Neural cell (in vitro differentiated cells): ENCODE measurements at regions not wholly inside any gene's neighbourhood (a gene's known extent, or its start where the extent isn't known, plus 50 kb on each side); places are given as distances from the start of the nearest gene placed in this dataset.
A peak's percentile ranks its signal among the peaks of the same experiment; 100 is the strongest.

Experiments used
- H2AFZ ChIP-seq: fragments of 200-600, 300-800 bp; sonication (generic), shearing (Covaris generic); 2 replicates; pipeline ENCODE4 v1.6.0; 2014; ENCODE audit warnings: low read depth, mild to moderate bottlenecking, antibody characterized with exemption, low read length, moderate library complexity
- H3F3A ChIP-seq: fragments of 200-600 bp; shearing (Covaris generic); 2 replicates; pipeline ENCODE4 v1.6.1; 2016; ENCODE audit warnings: mild to moderate bottlenecking, moderate library complexity, mixed read lengths, antibody characterized with exemption, low read length; ENCODE audit not compliant: insufficient read depth, poor library complexity, severe bottlenecking
- H3K27ac ChIP-seq: fragments of 200-600, 300-800 bp; sonication (generic), shearing (Covaris generic); 2 replicates; pipeline ENCODE4 v1.5.1; 2014; ENCODE audit warnings: mild to moderate bottlenecking, low read length, moderate library complexity
- H3K27me3 ChIP-seq: fragments of 300-800, 200-600 bp; sonication (generic), shearing (Covaris generic); 2 replicates; pipeline ENCODE4 v1.6.0; 2014; ENCODE audit warnings: mild to moderate bottlenecking, low read depth, low read length, moderate library complexity; ENCODE audit not compliant: insufficient read depth
- H3K36me3 ChIP-seq: fragments of 300-800, 200-600 bp; sonication (generic), shearing (Covaris generic); 2 replicates; pipeline ENCODE4 v1.5.1; 2014; ENCODE audit warnings: mild to moderate bottlenecking, antibody characterized with exemption, low read length, moderate library complexity; ENCODE audit not compliant: insufficient read depth
- H3K4me2 ChIP-seq: fragments of 300-800, 200-600 bp; sonication (generic), shearing (Covaris generic); 2 replicates; pipeline ENCODE4 v1.6.0; 2014; ENCODE audit warnings: mild to moderate bottlenecking, low read length
- H3K4me3 ChIP-seq: fragments of 300-800, 200-600 bp; sonication (generic), shearing (Covaris generic); 2 replicates; pipeline ENCODE4 v1.5.1; 2014; ENCODE audit warnings: mild to moderate bottlenecking, low read length, moderate library complexity
- H3K79me2 ChIP-seq: fragments of 200-600 bp; shearing (Covaris generic); replicated peaks from 2 replicates; pipeline ENCODE4 v1.6.0; 2014; ENCODE audit warnings: mild to moderate bottlenecking, low read length, moderate library complexity; ENCODE audit not compliant: insufficient read depth
- H3K9ac ChIP-seq: fragments of 300-800, 200-600 bp; sonication (generic), shearing (Covaris generic); 2 replicates; pipeline ENCODE4 v1.6.1; 2016; ENCODE audit warnings: mild to moderate bottlenecking, low read length, mixed read lengths
- H3K9me2 ChIP-seq: fragments of 200-600 bp; shearing (Covaris generic); 2 replicates; pipeline ENCODE4 v1.6.1; 2016; ENCODE audit warnings: mild to moderate bottlenecking, low read length, mixed read lengths; ENCODE audit not compliant: insufficient read depth
- H3K9me3 ChIP-seq: fragments of 200-600, 300-800 bp; sonication (generic), shearing (Covaris generic); 2 replicates; pipeline ENCODE4 v1.6.1; 2016; ENCODE audit warnings: mild to moderate bottlenecking, mixed run types, low read length, moderate library complexity, mixed read lengths
- H4K20me1 ChIP-seq: fragments of 200-600 bp; shearing (Covaris generic); 2 replicates; pipeline ENCODE4 v1.6.1; 2016; ENCODE audit warnings: mild to moderate bottlenecking, mixed run types; ENCODE audit not compliant: insufficient read depth
- CTCF ChIP-seq: fragments of 450-650 bp; IDR thresholded peaks from 2 replicates; pipeline ENCODE4 v1.5.1; 2014; ENCODE audit warnings: antibody characterized with exemption, mild to moderate bottlenecking, moderate library complexity; ENCODE audit not compliant: poor library complexity, severe bottlenecking
- EP300 ChIP-seq: fragments of 450-650 bp; conservative IDR thresholded peaks from 2 replicates; pipeline ENCODE4 v1.6.1; 2014; ENCODE audit warnings: antibody characterized with exemption, mild to moderate bottlenecking, moderate library complexity; ENCODE audit not compliant: poor library complexity, severe bottlenecking
- EZH2 ChIP-seq: fragments of 200-600, 300-800 bp; shearing (Covaris generic), sonication (generic); IDR thresholded peaks from 2 replicates; pipeline ENCODE4 v1.6.1; 2014; ENCODE audit warnings: antibody characterized with exemption, low read length, borderline replicate concordance, mild to moderate bottlenecking; ENCODE audit not compliant: insufficient read depth, poor library complexity, severe bottlenecking
- MXI1 ChIP-seq: fragments of 450-650 bp; conservative IDR thresholded peaks from 2 replicates; pipeline ENCODE4 v1.6.1; 2014; ENCODE audit warnings: antibody characterized with exemption, mild to moderate bottlenecking; ENCODE audit not compliant: poor library complexity, severe bottlenecking
- POLR2AphosphoS5 ChIP-seq: IDR thresholded peaks from 2 replicates; pipeline ENCODE4 v1.6.1; 2012
- RAD21 ChIP-seq: fragments of 450-650 bp; conservative IDR thresholded peaks from 2 replicates; pipeline ENCODE4 v1.6.1; 2014; ENCODE audit warnings: antibody characterized with exemption, mild to moderate bottlenecking, moderate library complexity
- REST ChIP-seq: IDR thresholded peaks from 2 replicates; pipeline ENCODE4 v1.6.1; 2012; ENCODE audit warnings: borderline replicate concordance
- SMC3 ChIP-seq: fragments of 450-650 bp; conservative IDR thresholded peaks from 2 replicates; pipeline ENCODE4 v1.6.1; 2014; ENCODE audit warnings: antibody characterized with exemption, mild to moderate bottlenecking, moderate library complexity; ENCODE audit not compliant: poor library complexity
- TAF1 ChIP-seq: IDR thresholded peaks from 2 replicates; pipeline ENCODE4 v1.6.1; 2012; ENCODE audit warnings: low read depth

GRCh38 chr7:68304536-68304935 is 1293.7 kb upstream of the AUTS2 start:
- Histone ChIP-seq H3K9me2 (no peaks in the 10 kb centered on the region), H3K9me3 (no peaks in the 10 kb centered on the region), H3K9ac (no peak overlapping the region), H3K4me2 (no peak overlapping the region), H3K79me2 (no peaks in the 10 kb centered on the region), H4K20me1 (no peaks in the 10 kb centered on the region), H3K4me3 (no peak overlapping the region), H3K27me3 (no peaks in the 10 kb centered on the region), H2AFZ (no peak overlapping the region), H3K27ac (no peak overlapping the region), H3K36me3 (no peaks in the 10 kb centered on the region), H3F3A (peaks cover 3% of the 10 kb centered on the region)
- TF ChIP-seq POLR2AphosphoS5 (no peak), SMC3 (no peak), EP300 (no peak), EZH2 (no peak), REST (no peak)

GRCh38 chr7:68306692-68307107 is 1291.6 kb upstream of the AUTS2 start:
- peak overlapping the region; percentile 57 for H3K27ac ChIP-seq
- no peaks in the 10 kb centered on the region for H3K9me2 ChIP-seq
- H3K4me2 ChIP-seq, result peak overlapping the region; percentile 53
- H3K4me3 ChIP-seq, result peak overlapping the region; percentile 23
- H3K9me3 ChIP-seq, result no peaks in the 10 kb centered on the region
- TF ChIP-seq RAD21 (no peak), CTCF (no peak), MXI1 (no peak), REST (peak; percentile 99), EP300 (peak; percentile 99), SMC3 (peak; percentile 36), TAF1 (no peak), EZH2 (no peak), POLR2AphosphoS5 (peak; percentile 96)
- no peak overlapping the region for H3K9ac ChIP-seq
- H3K36me3 ChIP-seq, result no peaks in the 10 kb centered on the region
- no peaks in the 10 kb centered on the region for H3K79me2 ChIP-seq
- no peaks in the 10 kb centered on the region for H4K20me1 ChIP-seq
- no peak overlapping the region for H2AFZ ChIP-seq
- H3F3A ChIP-seq, result peaks cover 3% of the 10 kb centered on the region
- H3K27me3 ChIP-seq, result no peaks in the 10 kb centered on the region
